Kidney (tissue), 13 donors: ENCODE measurements at regions not wholly inside any gene's neighbourhood (a gene's known extent, or its start where the extent isn't known, plus 50 kb on each side); places are given as distances from the start of the nearest gene placed in this dataset.

Experiments
- DNase-seq, 5 donors: peaks; one replicate each; pipeline ENCODE4 v3.0.0-alpha.2; 2013 to 2020
- FAIRE-seq: peaks from 2 replicates; lab custom pipeline; 2012; peaks lifted over from hg19 to GRCh38; lab: Jason Lieb, UNC
- H3K27ac ChIP-seq, 2 donors: one replicate each; pipeline ENCODE4 v1.7.0; 2013; ENCODE audit warnings: low read depth in 2 of 2, low read length in 2 of 2, inconsistent platforms in 1 of 2
- H3K27me3 ChIP-seq: one replicate; pipeline ENCODE4 v1.7.1; 2013; ENCODE audit warnings: low read length, inconsistent platforms; ENCODE audit not compliant: control insufficient read depth, insufficient read depth
- H3K36me3 ChIP-seq, 3 donors: one replicate each; pipeline versions ENCODE4 v1.7.0 to v1.7.1; 2013; ENCODE audit warnings: low read length in 3 of 3, control low read depth in 1 of 3, inconsistent platforms in 1 of 3; ENCODE audit not compliant: insufficient read depth in 3 of 3, control insufficient read depth in 2 of 3
- H3K4me1 ChIP-seq, 3 donors: one replicate each; pipeline versions ENCODE4 v1.7.0 to v1.7.1; 2013; ENCODE audit warnings: low read length in 3 of 3, inconsistent platforms in 1 of 3, low read depth in 1 of 3; ENCODE audit not compliant: control insufficient read depth in 2 of 3, insufficient read depth in 2 of 3
- H3K4me3 ChIP-seq, 3 donors: one replicate each; pipeline versions ENCODE4 v1.7.0 to v1.8.1; 2013; ENCODE audit warnings: low read length in 3 of 3, control low read depth in 1 of 3, inconsistent platforms in 1 of 3
- H3K9ac ChIP-seq, 3 donors: one replicate each; pipeline versions ENCODE4 v1.7.0 to v1.7.1; 2013; ENCODE audit warnings: low read length in 3 of 3, control low read depth in 1 of 3, inconsistent platforms in 1 of 3
- H3K9me3 ChIP-seq, 3 donors: one replicate each; pipeline versions ENCODE4 v1.7.0 to v1.7.1; 2013; ENCODE audit warnings: low read length in 3 of 3, control low read depth in 1 of 3, inconsistent platforms in 1 of 3; ENCODE audit not compliant: control insufficient read depth in 2 of 3, insufficient read depth in 1 of 3
- intact Hi-C: fragments of 100-400 bp; cut with DNase I; formaldehyde crosslinking; loops from one replicate; pipeline ENCODE4 v1.11.1; 2022
- TF ChIP-seq, protein P1 (sequence below): IDR thresholded peaks from 3 replicates; pipeline ENCODE4 v1.5.1; 2012; ENCODE audit warnings: mild to moderate bottlenecking, moderate library complexity, borderline replicate concordance; ENCODE audit not compliant: insufficient read depth; ENCODE audit errors: extremely low read depth
- donor health status: control.
- donor health status: control.
- donor health status: control.
- donor health status: control.
- donor health status: control.
- donor health status: DM: yes; HTN: yes; CAD: no.
- donor health status: Normal renal cell carcinoma (clear cell type).

- no peak overlapping the region for H3K27ac ChIP-seq
- H3K9ac ChIP-seq = no peak overlapping the region
- no peaks in the 10 kb centered on the region for H3K27me3 ChIP-seq
- TF ChIP-seq, protein P1, sequence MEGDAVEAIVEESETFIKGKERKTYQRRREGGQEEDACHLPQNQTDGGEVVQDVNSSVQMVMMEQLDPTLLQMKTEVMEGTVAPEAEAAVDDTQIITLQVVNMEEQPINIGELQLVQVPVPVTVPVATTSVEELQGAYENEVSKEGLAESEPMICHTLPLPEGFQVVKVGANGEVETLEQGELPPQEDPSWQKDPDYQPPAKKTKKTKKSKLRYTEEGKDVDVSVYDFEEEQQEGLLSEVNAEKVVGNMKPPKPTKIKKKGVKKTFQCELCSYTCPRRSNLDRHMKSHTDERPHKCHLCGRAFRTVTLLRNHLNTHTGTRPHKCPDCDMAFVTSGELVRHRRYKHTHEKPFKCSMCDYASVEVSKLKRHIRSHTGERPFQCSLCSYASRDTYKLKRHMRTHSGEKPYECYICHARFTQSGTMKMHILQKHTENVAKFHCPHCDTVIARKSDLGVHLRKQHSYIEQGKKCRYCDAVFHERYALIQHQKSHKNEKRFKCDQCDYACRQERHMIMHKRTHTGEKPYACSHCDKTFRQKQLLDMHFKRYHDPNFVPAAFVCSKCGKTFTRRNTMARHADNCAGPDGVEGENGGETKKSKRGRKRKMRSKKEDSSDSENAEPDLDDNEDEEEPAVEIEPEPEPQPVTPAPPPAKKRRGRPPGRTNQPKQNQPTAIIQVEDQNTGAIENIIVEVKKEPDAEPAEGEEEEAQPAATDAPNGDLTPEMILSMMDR = no peak
- H3K4me1 ChIP-seq = no peaks in the 10 kb centered on the region
- no peak for FAIRE-seq
- intact Hi-C loops = no loop called here
- DNase-seq = no peak
- no peak overlapping the region for H3K4me3 ChIP-seq
- H3K36me3 ChIP-seq = no peaks in the 10 kb centered on the region
- H3K9me3 ChIP-seq = no peaks in the 10 kb centered on the region
These were observed 369.3 kb downstream of the ETNK1 start for GRCh38 chr12:22994316-22994675.

DNA sequence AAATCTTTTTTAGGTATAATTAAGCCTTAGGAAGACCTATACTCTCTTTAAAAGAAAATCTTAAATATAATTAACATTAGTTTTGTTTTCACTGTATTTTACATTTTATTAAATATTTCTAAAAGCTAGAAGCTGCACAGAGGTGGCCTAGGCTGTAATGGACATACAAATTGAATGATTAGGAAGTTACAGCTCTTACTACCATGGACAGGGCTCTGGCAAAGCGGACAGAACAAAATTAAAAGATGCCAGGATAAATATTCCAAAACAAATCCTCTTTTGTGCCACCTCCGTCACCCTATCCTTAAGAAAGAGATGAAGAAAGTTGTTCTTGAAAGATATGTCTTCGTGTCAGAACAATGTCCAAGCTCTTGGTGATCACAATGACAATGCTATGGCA is 376.5 kb downstream of the ETNK1 start:
- FAIRE-seq (no peak), DNase-seq (no peak)
- no peak overlapping the region for H3K27ac ChIP-seq
- no peak overlapping the region for H3K4me3 ChIP-seq
- no peaks in the 10 kb centered on the region for H3K27me3 ChIP-seq
- TF ChIP-seq, protein P1 = no peak
- H3K9me3 ChIP-seq = no peaks in the 10 kb centered on the region
- no peaks in the 10 kb centered on the region for H3K4me1 ChIP-seq
- no peak overlapping the region for H3K9ac ChIP-seq
- intact Hi-C loops = no loop called here
- H3K36me3 ChIP-seq = no peaks in the 10 kb centered on the region

- Histone ChIP-seq H3K27me3 (no peaks in the 10 kb centered on the region), H3K4me3 (no peak overlapping the region), H3K9me3 (no peaks in the 10 kb centered on the region), H3K36me3 (no peaks in the 10 kb centered on the region), H3K27ac (no peak overlapping the region), H3K4me1 (peaks cover 0 to 4% (median 0%) of the 10 kb centered on the region in 3 donors), H3K9ac (no peak overlapping the region)
- intact Hi-C loops = no loop called here
- FAIRE-seq (no peak), DNase-seq (no peak)
- TF ChIP-seq, protein P1 = no peak
These were observed 377.4 kb downstream of the ETNK1 start for GRCh38 chr12:23002381-23002780.

- DNase-seq (no peak), FAIRE-seq (no peak)
- Histone ChIP-seq H3K36me3 (no peaks in the 10 kb centered on the region), H3K9me3 (no peaks in the 10 kb centered on the region), H3K4me3 (no peak overlapping the region), H3K4me1 (peaks cover 0 to 4% (median 0%) of the 10 kb centered on the region in 3 donors), H3K27me3 (no peaks in the 10 kb centered on the region), H3K27ac (no peak overlapping the region), H3K9ac (no peak overlapping the region)
- TF ChIP-seq, protein P1 = no peak
- intact Hi-C loops = no loop called here
These were observed 379.6 kb downstream of the ETNK1 start for GRCh38 chr12:23004473-23005020.
